ENCODE measurements at regions not wholly inside any gene's neighbourhood (a gene's known extent, or its start where the extent isn't known, plus 50 kb on each side); places are given as distances from the start of the nearest gene placed in this dataset.

DNA sequence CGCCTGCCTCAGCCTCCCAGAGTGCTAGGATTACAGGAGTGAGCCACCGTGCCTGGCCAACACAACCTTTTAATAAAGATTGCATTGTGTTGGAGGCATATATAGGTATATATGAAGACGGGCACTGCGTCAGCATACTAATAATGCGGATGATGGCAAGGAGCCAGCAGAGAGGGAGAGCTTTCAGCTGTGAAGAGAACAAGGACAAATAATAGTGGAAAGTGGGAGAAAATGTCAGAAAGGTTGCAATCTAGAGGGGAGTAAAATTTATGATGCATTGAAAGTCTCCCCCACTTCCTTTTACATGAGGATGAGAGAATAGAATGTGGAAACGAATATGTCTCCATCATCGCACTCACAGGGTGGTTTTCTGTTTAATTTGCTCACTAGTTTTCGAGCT lies 170.5 kb upstream of the TBL1XR1 start:
- Mint-ChIP-seq H3K27ac (ENCODE audit: low read depth, unreplicated experiment) (no peak overlapping the region), H3K4me1 (ENCODE audit: insufficient read depth, unreplicated experiment) (no peaks in the 10 kb centered on the region), H3K9me3 (ENCODE audit: unreplicated experiment) (no peaks in the 10 kb centered on the region), H3K4me3 (ENCODE audit: unreplicated experiment) (no peak overlapping the region), H3K27me3 (ENCODE audit: insufficient read depth, unreplicated experiment) (no peaks in the 10 kb centered on the region), H3K36me3 (ENCODE audit: insufficient read depth, unreplicated experiment) (no peaks in the 10 kb centered on the region)
- DNase-seq (ENCODE audit: unreplicated experiment), result no peak
- intact Hi-C loops (cut with micrococcal nuclease), result loop anchor here (10.0 kb wide), 1 partner anchor 227 kb away; no protein-coding TSS in a partner anchor
- ChIA-PET CTCF (interaction anchor here (0.5 to 0.7 kb wide), 4 partner anchors 22 to 990 kb away, joined by 3 to 5 read pairs (median 4); no protein-coding TSS in a partner anchor), POLR2A (no interaction called here)
- no TSS peak for BruUV-seq (replicated peaks)
- TF ChIP-seq, protein P1, sequence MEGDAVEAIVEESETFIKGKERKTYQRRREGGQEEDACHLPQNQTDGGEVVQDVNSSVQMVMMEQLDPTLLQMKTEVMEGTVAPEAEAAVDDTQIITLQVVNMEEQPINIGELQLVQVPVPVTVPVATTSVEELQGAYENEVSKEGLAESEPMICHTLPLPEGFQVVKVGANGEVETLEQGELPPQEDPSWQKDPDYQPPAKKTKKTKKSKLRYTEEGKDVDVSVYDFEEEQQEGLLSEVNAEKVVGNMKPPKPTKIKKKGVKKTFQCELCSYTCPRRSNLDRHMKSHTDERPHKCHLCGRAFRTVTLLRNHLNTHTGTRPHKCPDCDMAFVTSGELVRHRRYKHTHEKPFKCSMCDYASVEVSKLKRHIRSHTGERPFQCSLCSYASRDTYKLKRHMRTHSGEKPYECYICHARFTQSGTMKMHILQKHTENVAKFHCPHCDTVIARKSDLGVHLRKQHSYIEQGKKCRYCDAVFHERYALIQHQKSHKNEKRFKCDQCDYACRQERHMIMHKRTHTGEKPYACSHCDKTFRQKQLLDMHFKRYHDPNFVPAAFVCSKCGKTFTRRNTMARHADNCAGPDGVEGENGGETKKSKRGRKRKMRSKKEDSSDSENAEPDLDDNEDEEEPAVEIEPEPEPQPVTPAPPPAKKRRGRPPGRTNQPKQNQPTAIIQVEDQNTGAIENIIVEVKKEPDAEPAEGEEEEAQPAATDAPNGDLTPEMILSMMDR (IDR thresholded peaks at IDR 0.05; ENCODE audit: unreplicated experiment), result no peak

DNA sequence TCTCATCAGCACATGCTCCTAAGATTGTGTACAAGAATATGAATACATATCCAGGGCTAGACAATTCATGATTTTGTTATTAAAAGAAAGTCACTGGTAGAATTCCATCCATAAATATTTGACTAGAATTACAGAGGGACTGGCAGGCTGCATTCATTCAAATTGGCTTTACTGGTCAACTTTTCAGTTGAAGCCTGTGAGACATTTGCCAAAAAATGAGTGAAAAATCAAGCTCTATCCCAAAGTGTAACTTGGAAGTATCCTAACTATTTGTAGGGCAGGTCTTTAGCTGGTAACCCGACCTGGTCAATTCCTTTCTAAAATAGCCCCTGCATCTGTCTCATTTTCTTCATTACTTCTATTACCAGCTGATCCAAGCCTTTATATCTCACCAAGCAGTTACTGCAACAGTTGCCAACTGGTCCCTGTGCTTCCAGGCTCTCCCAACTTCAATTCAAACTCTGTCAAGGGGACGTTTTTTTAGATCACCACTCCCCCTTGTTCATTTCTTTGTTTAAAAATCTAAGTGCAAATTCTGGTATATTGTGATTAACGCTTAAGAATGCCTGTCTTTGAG lies 173.1 kb upstream of the TBL1XR1 start:
- ChIA-PET POLR2A (interaction anchor here (0.6 to 1.3 kb wide), 4 partner anchors 10 to 258 kb away, joined by 3 to 4 read pairs (median 3); no protein-coding TSS in a partner anchor), CTCF (interaction anchor here (0.7 to 1.1 kb wide), 3 partner anchors 39 to 1015 kb away, joined by 3 read pairs; no protein-coding TSS in a partner anchor)
- Mint-ChIP-seq H3K27me3 (ENCODE audit: insufficient read depth, unreplicated experiment) (no peaks in the 10 kb centered on the region), H3K27ac (ENCODE audit: low read depth, unreplicated experiment) (no peak overlapping the region), H3K4me3 (ENCODE audit: unreplicated experiment) (no peak overlapping the region), H3K9me3 (ENCODE audit: unreplicated experiment) (no peaks in the 10 kb centered on the region), H3K36me3 (ENCODE audit: insufficient read depth, unreplicated experiment) (no peaks in the 10 kb centered on the region), H3K4me1 (ENCODE audit: insufficient read depth, unreplicated experiment) (no peaks in the 10 kb centered on the region)
- BruUV-seq (replicated peaks), result no TSS peak
- intact Hi-C loops (cut with micrococcal nuclease), result no loop called here
- TF ChIP-seq, protein P1 (IDR thresholded peaks at IDR 0.05; ENCODE audit: unreplicated experiment), result no peak
- no peak for DNase-seq (ENCODE audit: unreplicated experiment)

DNA sequence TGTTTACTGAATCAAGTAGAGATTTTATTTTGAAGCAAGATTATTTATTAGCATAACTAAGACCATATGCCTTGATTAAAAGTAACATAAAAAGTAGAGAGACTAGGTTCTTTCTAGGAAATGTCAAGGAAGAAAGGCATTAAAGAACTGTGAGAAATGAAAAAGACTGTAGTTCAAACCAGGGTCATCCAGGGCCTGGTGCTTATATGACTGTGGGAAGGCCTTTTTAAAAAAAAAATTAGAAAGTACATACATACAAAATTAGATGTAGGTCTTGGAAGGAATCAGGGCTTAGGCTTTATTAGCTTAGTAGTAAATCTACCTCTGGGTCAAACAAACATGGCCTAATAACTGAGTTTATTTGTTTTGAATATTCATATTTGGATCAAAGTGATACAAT lies 173.9 kb upstream of the TBL1XR1 start:
- no peak overlapping the region for H3K27ac Mint-ChIP-seq (ENCODE audit: low read depth, unreplicated experiment)
- POLR2A ChIA-PET, result no interaction called here
- CTCF ChIA-PET, result interaction anchor here (1.3 kb wide), 1 partner anchor 10 kb away, joined by 3 read pairs; no protein-coding TSS in a partner anchor

DNA sequence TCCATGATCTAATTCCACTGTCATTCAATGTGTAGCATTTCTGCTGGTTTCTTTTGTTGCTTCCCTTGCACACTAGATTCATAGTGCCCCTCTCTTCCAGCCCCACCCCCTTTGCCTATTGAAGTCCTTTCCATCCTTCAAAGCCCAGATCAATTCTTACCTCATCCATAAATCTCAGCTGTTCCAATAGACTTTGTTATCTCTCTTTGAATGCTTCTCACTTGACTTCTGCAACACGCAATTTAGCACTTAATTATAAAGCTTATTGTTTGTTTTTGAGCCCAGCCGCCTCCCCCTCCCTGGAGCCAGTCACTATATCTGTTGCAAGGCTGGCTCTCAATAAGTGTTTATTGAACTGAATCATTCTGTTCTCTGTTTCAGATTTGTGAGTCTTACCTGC lies 174.6 kb upstream of the TBL1XR1 start:
- Mint-ChIP-seq H3K27ac (ENCODE audit: low read depth, unreplicated experiment) (no peak overlapping the region), H3K36me3 (ENCODE audit: insufficient read depth, unreplicated experiment) (peaks cover 4% of the 10 kb centered on the region), H3K27me3 (ENCODE audit: insufficient read depth, unreplicated experiment) (no peaks in the 10 kb centered on the region), H3K4me1 (ENCODE audit: insufficient read depth, unreplicated experiment) (peaks cover 3% of the 10 kb centered on the region), H3K4me3 (ENCODE audit: unreplicated experiment) (no peak overlapping the region), H3K9me3 (ENCODE audit: unreplicated experiment) (no peaks in the 10 kb centered on the region)
- ChIA-PET CTCF (interaction anchor here (0.7 to 1.3 kb wide), 2 partner anchors 10 to 408 kb away, joined by 3 read pairs; no protein-coding TSS in a partner anchor), POLR2A (interaction anchor here (0.5 to 1.0 kb wide), 2 partner anchors 11 to 942 kb away, joined by 3 read pairs; no protein-coding TSS in a partner anchor)
- BruUV-seq (replicated peaks), result no TSS peak
- TF ChIP-seq, protein P1 (IDR thresholded peaks at IDR 0.05; ENCODE audit: unreplicated experiment), result no peak
- intact Hi-C loops (cut with micrococcal nuclease), result no loop called here
- no peak for DNase-seq (ENCODE audit: unreplicated experiment)

More for the DNA sequence above, 173.9 kb upstream of the TBL1XR1 start:
- peaks cover 4% of the 10 kb centered on the region for H3K36me3 Mint-ChIP-seq (ENCODE audit: insufficient read depth, unreplicated experiment)
- intact Hi-C loops (cut with micrococcal nuclease), result no loop called here
- TF ChIP-seq, protein P1 (IDR thresholded peaks at IDR 0.05; ENCODE audit: unreplicated experiment), result no peak
- H3K9me3 Mint-ChIP-seq (ENCODE audit: unreplicated experiment), result no peaks in the 10 kb centered on the region
- H3K4me1 Mint-ChIP-seq (ENCODE audit: insufficient read depth, unreplicated experiment), result no peaks in the 10 kb centered on the region
- no peaks in the 10 kb centered on the region for H3K27me3 Mint-ChIP-seq (ENCODE audit: insufficient read depth, unreplicated experiment)
- H3K4me3 Mint-ChIP-seq (ENCODE audit: unreplicated experiment), result no peak overlapping the region
- no peak for DNase-seq (ENCODE audit: unreplicated experiment)
- no TSS peak for BruUV-seq (replicated peaks)
